PFSK-1 (cell line): ENCODE measurements at regions not wholly inside any gene's neighbourhood (a gene's known extent, or its start where the extent isn't known, plus 50 kb on each side); places are given as distances from the start of the nearest gene placed in this dataset.

Source experiments
- FOXP2 ChIP-seq: optimal IDR thresholded peaks from 2 replicates; pipeline ENCODE3; 2011; ENCODE audit warnings: borderline replicate concordance, control low read depth, inconsistent platforms; ENCODE audit not compliant: insufficient read depth; ENCODE audit errors: extremely low read length, extremely low read depth
- POLR2AphosphoS5 ChIP-seq: IDR thresholded peaks from 2 replicates; pipeline ENCODE4 v1.6.1; 2012; ENCODE audit warnings: low read depth, mild to moderate bottlenecking, control low read depth, low read length, moderate library complexity
- SIN3A ChIP-seq: IDR thresholded peaks from 2 replicates; pipeline ENCODE4 v1.6.1; 2012; ENCODE audit warnings: mild to moderate bottlenecking, low read length, moderate library complexity, borderline replicate concordance; ENCODE audit not compliant: insufficient read depth
- TAF1 ChIP-seq: IDR thresholded peaks from 2 replicates; pipeline ENCODE4 v1.6.1; 2012; ENCODE audit warnings: low read length, control low read depth, borderline replicate concordance; ENCODE audit not compliant: insufficient read depth
- TF ChIP-seq, protein P1 (sequence below), 2 experiments: IDR thresholded peaks; 2 replicates each; pipeline versions ENCODE4 v1.6.1 to v1.8.0; 2011 to 2012; ENCODE audit warnings: low read depth in 2 of 2, low read length in 2 of 2, control low read depth in 1 of 2, inconsistent platforms in 1 of 2, mild to moderate bottlenecking in 1 of 2, moderate library complexity in 1 of 2; ENCODE audit not compliant: insufficient read depth in 1 of 2

- TF ChIP-seq TAF1 (no peak), POLR2AphosphoS5 (no peak), FOXP2 (no peak), SIN3A (no peak)
- TF ChIP-seq, protein P1, sequence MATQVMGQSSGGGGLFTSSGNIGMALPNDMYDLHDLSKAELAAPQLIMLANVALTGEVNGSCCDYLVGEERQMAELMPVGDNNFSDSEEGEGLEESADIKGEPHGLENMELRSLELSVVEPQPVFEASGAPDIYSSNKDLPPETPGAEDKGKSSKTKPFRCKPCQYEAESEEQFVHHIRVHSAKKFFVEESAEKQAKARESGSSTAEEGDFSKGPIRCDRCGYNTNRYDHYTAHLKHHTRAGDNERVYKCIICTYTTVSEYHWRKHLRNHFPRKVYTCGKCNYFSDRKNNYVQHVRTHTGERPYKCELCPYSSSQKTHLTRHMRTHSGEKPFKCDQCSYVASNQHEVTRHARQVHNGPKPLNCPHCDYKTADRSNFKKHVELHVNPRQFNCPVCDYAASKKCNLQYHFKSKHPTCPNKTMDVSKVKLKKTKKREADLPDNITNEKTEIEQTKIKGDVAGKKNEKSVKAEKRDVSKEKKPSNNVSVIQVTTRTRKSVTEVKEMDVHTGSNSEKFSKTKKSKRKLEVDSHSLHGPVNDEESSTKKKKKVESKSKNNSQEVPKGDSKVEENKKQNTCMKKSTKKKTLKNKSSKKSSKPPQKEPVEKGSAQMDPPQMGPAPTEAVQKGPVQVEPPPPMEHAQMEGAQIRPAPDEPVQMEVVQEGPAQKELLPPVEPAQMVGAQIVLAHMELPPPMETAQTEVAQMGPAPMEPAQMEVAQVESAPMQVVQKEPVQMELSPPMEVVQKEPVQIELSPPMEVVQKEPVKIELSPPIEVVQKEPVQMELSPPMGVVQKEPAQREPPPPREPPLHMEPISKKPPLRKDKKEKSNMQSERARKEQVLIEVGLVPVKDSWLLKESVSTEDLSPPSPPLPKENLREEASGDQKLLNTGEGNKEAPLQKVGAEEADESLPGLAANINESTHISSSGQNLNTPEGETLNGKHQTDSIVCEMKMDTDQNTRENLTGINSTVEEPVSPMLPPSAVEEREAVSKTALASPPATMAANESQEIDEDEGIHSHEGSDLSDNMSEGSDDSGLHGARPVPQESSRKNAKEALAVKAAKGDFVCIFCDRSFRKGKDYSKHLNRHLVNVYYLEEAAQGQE (IDR thresholded peaks at IDR 0.05; ENCODE audit: insufficient read depth in 1 of 2, low read depth in 2 of 2, low read length in 2 of 2): no peak
These were observed 192.1 kb downstream of the SAMD5 start for GRCh38 chr6:147700436-147701209.

- no peak for TF ChIP-seq POLR2AphosphoS5
These were observed 196.2 kb downstream of the SAMD5 start for GRCh38 chr6:147704691-147705090.

GRCh38 chr6:147707524-147707923, 199.0 kb downstream of the SAMD5 start:
- TF ChIP-seq FOXP2: no peak
- TF ChIP-seq, protein P1 (IDR thresholded peaks at IDR 0.05; ENCODE audit: insufficient read depth in 1 of 2, low read depth in 2 of 2, low read length in 2 of 2): no peak
- no peak for TF ChIP-seq SIN3A
- no peak for TF ChIP-seq POLR2AphosphoS5
- TF ChIP-seq TAF1: no peak

- TF ChIP-seq TAF1 (no peak), FOXP2 (no peak), POLR2AphosphoS5 (no peak), SIN3A (no peak)
- TF ChIP-seq, protein P1 (IDR thresholded peaks at IDR 0.05; ENCODE audit: insufficient read depth in 1 of 2, low read depth in 2 of 2, low read length in 2 of 2): no peak
These were observed 199.7 kb downstream of the SAMD5 start for GRCh38 chr6:147708170-147708569.

DNA sequence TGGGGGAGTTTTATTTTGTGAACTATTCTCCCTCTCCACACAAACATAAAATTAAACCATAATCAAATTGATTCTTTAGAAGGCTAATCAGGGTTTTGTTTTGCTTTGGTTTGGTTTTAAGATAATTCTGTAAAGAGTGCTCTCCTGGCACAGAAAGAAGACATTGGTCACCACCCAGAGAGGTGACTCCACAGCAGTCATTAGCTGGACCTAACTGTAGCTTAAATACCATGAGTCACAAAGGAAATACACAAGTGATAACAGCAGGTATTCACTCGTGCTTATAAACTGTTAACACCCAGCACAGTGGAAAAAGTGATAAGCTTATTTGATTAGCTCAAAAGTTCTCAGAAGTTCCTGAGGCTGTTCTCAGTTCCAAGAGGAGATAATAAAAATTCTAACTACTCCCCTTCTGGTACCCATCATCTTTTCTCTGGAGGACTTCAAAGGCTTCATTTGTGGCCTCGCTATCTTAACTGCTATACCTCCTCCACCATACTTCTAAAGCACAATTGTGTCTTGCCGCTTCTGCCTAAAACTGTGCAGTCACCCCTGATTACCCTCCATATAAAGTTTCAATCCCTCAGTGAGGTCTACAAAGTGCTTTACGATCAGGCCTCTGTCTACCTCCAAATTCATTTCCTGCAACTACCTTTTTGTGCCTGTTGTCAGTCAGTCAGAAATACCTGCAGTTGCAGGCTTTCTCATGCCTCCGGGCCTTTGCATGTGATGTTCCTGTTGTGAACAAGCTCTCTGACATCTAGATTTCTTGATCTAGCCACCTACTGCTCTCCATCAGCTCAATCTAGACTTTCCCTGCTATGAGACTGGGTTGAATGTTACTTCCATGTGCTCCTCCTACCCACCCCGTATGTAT, 201.1 kb downstream of the SAMD5 start:
- TF ChIP-seq SIN3A (no peak), TAF1 (no peak), FOXP2 (no peak), POLR2AphosphoS5 (no peak)
- TF ChIP-seq, protein P1 (IDR thresholded peaks at IDR 0.05; ENCODE audit: insufficient read depth in 1 of 2, low read depth in 2 of 2, low read length in 2 of 2): no peak
